Esophagus muscularis mucosa (tissue), 4 donors: ENCODE measurements at regions not wholly inside any gene's neighbourhood (a gene's known extent, or its start where the extent isn't known, plus 50 kb on each side); places are given as distances from the start of the nearest gene placed in this dataset.

Source experiments
- DNase-seq: peaks from one replicate; pipeline ENCODE4 v3.0.0-alpha.2; 2017; ENCODE audit errors: extremely low spot score
- H3K27ac ChIP-seq, 4 donors: fragments of 200-600 bp; sonication (generic); replicated peaks in 1 of 4; 1 replicate in 3 of 4; 2 replicates in 1 of 4; pipeline ENCODE4 v1.5.1; 2016 to 2019; ENCODE audit warnings: mild to moderate bottlenecking in 1 of 4
- H3K27me3 ChIP-seq, 4 donors: fragments of 200-600 bp; sonication (generic); one replicate each; pipeline versions ENCODE4 v1.5.1 to v1.6.0; 2016 to 2019
- H3K36me3 ChIP-seq, 4 donors: fragments of 200-600 bp; sonication (generic); one replicate each; pipeline ENCODE4 v1.5.1; 2016 to 2019
- H3K4me1 ChIP-seq, 4 donors: fragments of 200-600 bp; sonication (generic); one replicate each; pipeline ENCODE4 v1.5.1; 2016 to 2019
- H3K4me3 ChIP-seq, 4 donors: fragments of 200-600 bp; sonication (generic); 1 replicate in 2 of 4; 2 replicates in 2 of 4; pipeline ENCODE4 v1.5.1; 2016 to 2019; ENCODE audit warnings: mild to moderate bottlenecking in 4 of 4, moderate library complexity in 1 of 4
- H3K9me3 ChIP-seq, 4 donors: fragments of 200-600 bp; sonication (generic); 1 replicate in 3 of 4; 2 replicates in 1 of 4; pipeline ENCODE4 v1.5.1; 2016 to 2019
- EP300 ChIP-seq: sonication (generic); formaldehyde crosslinking; IDR thresholded peaks from one replicate; pipeline ENCODE4 v1.6.1; 2017; ENCODE audit warnings: antibody characterized with exemption
- POLR2A ChIP-seq: fragments of 450-650 bp; IDR thresholded peaks from one replicate; pipeline ENCODE4 v1.6.1; 2017; ENCODE audit warnings: antibody characterized with exemption, moderate library complexity, mild to moderate bottlenecking, low read depth
- POLR2AphosphoS5 ChIP-seq, 2 donors: sonication (generic); formaldehyde crosslinking; IDR thresholded peaks; one replicate each; pipeline ENCODE4 v1.6.1; 2017; ENCODE audit warnings: antibody characterized with exemption in 2 of 2
- WGBS: methylation state at CpG from one replicate; pipeline ENCODE4 v1.1.5; 2018; 5-methylcytosine and 5-hydroxymethylcytosine counted together
- intact Hi-C: fragments of 100-400 bp; cut with DNase I; formaldehyde crosslinking; loops from one replicate; pipeline ENCODE4 v1.15.1; 2023
- TF ChIP-seq, protein P1 (sequence below), 3 experiments: fragments of 200-600 bp in 2 of 3; fragments of 450-650 bp in 1 of 3; sonication (generic) in 2 of 3; IDR thresholded peaks; one replicate each; pipeline ENCODE4 v1.5.1; 2017 to 2019; ENCODE audit warnings: antibody characterized with exemption in 3 of 3, mild to moderate bottlenecking in 2 of 3, moderate library complexity in 1 of 3

DNA sequence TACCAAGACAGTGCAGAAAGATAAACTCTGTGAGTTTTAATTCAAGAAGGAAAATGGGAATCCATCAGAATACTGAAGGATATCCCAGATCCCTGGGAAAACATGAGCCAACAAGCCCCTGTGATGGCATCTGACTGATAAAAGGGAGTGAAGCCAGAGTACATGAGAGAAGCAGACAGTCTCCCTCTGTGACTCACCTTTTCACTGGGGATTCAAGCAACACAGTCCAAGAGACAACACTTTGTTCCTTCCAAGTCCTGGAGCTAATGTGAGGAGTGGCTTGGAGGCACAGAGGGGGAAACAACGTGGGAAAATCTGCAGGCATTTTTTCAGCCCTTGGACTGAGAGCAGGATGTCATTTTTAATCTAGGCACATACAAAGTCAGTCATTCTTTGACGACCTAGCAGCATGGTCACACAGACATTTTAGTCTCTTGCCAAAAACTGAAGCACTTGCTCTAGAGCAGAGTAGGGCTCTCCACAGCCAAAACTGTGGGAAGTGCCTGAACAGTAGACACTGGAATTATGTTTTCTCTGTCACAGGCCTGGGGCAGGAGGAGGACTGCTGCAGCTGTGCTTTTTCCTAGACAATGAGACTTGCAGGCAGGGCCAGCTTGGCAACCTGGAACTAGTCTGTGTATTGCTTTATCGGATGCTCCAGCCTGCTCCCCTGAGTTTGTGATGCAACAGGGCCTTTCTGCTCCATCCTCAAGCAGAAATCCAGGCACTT lies 465.0 kb upstream of the GJE1 start:
- Histone ChIP-seq H3K36me3 (no peaks in the 10 kb centered on the region), H3K27me3 (no peaks in the 10 kb centered on the region), H3K9me3 (no peaks in the 10 kb centered on the region), H3K4me1 (no peaks in the 10 kb centered on the region), H3K27ac (no peak overlapping the region), H3K4me3 (no peak overlapping the region)
- TF ChIP-seq POLR2AphosphoS5 (IDR thresholded peaks at IDR 0.05) (no peak), POLR2A (no peak), EP300 (no peak)
- TF ChIP-seq, protein P1, sequence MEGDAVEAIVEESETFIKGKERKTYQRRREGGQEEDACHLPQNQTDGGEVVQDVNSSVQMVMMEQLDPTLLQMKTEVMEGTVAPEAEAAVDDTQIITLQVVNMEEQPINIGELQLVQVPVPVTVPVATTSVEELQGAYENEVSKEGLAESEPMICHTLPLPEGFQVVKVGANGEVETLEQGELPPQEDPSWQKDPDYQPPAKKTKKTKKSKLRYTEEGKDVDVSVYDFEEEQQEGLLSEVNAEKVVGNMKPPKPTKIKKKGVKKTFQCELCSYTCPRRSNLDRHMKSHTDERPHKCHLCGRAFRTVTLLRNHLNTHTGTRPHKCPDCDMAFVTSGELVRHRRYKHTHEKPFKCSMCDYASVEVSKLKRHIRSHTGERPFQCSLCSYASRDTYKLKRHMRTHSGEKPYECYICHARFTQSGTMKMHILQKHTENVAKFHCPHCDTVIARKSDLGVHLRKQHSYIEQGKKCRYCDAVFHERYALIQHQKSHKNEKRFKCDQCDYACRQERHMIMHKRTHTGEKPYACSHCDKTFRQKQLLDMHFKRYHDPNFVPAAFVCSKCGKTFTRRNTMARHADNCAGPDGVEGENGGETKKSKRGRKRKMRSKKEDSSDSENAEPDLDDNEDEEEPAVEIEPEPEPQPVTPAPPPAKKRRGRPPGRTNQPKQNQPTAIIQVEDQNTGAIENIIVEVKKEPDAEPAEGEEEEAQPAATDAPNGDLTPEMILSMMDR (IDR thresholded peaks at IDR 0.05), result no peak
- intact Hi-C loops, result no loop called here
- no peak for DNase-seq
- 53% methylated on average over 3 of the region's 3 CpGs for WGBS

DNA sequence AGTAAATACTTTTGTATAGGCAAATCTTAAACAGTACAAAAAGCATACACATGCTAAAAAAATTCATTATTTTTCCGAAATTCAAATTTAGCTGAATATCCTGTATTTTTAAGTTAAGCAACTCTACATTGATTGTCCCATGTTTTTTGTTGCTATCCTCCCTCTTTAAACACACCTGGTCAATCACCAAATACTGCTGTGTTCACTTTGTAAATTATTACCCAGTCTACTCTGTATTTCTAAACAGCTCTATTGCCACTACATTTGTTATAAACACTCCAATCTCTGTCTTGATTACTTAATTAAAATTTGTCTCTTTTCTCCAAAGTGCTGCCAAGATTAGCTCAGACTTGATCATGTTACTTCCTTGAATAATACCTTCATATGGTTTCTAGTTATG lies 466.5 kb upstream of the GJE1 start:
- WGBS, result 49% methylated on average over 1 of the region's 1 CpG
- Histone ChIP-seq H3K27me3 (no peaks in the 10 kb centered on the region), H3K27ac (no peak overlapping the region), H3K4me3 (no peak overlapping the region), H3K4me1 (no peaks in the 10 kb centered on the region), H3K9me3 (no peaks in the 10 kb centered on the region), H3K36me3 (no peaks in the 10 kb centered on the region)
- TF ChIP-seq, protein P1 (IDR thresholded peaks at IDR 0.05), result no peak
- no peak for TF ChIP-seq POLR2AphosphoS5 (IDR thresholded peaks at IDR 0.05)
- intact Hi-C loops, result no loop called here
- no peak for DNase-seq

DNA sequence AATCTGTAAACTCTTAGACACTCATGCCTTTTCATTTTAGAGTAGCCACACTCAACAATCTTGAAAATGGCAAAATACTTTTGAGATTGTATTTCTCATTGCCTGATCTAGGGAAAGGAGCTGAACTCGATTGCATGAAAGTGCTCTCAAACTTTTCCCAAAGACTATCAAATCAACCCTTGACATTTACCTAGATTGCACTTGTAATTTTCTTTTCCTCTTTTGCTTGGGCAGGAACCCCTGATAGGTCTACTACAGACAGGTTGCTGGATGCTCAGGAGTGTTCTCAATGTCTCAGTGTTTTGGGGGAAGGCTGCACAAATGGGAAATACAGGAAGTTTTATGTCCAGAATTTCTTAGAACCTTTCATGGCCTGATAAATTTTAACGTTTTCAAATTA lies 468.0 kb upstream of the GJE1 start:
- intact Hi-C loops, result no loop called here
- TF ChIP-seq EP300 (no peak), POLR2A (no peak), POLR2AphosphoS5 (IDR thresholded peaks at IDR 0.05) (no peak)
- TF ChIP-seq, protein P1 (IDR thresholded peaks at IDR 0.05), result no peak
- 72% methylated on average over 2 of the region's 2 CpGs for WGBS
- H3K27ac ChIP-seq, result no peak overlapping the region
- H3K27me3 ChIP-seq, result no peaks in the 10 kb centered on the region
- H3K4me1 ChIP-seq, result no peaks in the 10 kb centered on the region
- H3K9me3 ChIP-seq, result no peaks in the 10 kb centered on the region
- DNase-seq, result no peak
- H3K4me3 ChIP-seq, result no peak overlapping the region
- H3K36me3 ChIP-seq, result no peaks in the 10 kb centered on the region

- DNase-seq, result no peak
- intact Hi-C loops, result no loop called here
- Histone ChIP-seq H3K4me3 (no peak overlapping the region), H3K27me3 (no peaks in the 10 kb centered on the region), H3K27ac (no peak overlapping the region), H3K9me3 (peaks cover 0 to 4% (median 2%) of the 10 kb centered on the region in 4 donors), H3K36me3 (no peaks in the 10 kb centered on the region), H3K4me1 (no peaks in the 10 kb centered on the region)
- WGBS, result 83% methylated on average over 3 of the region's 3 CpGs
- no peak for TF ChIP-seq POLR2AphosphoS5 (IDR thresholded peaks at IDR 0.05)
- TF ChIP-seq POLR2A, result no peak
- TF ChIP-seq, protein P1 (IDR thresholded peaks at IDR 0.05), result no peak
- no peak for TF ChIP-seq EP300
Observed at GRCh38 chr6:141659582-141659981, 473.1 kb upstream of the GJE1 start.

GRCh38 chr6:141658696-141659095 lies 474.0 kb upstream of the GJE1 start:
- intact Hi-C loops, result no loop called here
- Histone ChIP-seq H3K9me3 (peaks cover 0 to 4% (median 2%) of the 10 kb centered on the region in 4 donors), H3K4me1 (no peaks in the 10 kb centered on the region), H3K27ac (no peak overlapping the region), H3K27me3 (no peaks in the 10 kb centered on the region), H3K4me3 (no peak overlapping the region), H3K36me3 (no peaks in the 10 kb centered on the region)
- no peak for DNase-seq
- WGBS, result 70% methylated on average over 2 of the region's 2 CpGs
- TF ChIP-seq, protein P1 (IDR thresholded peaks at IDR 0.05), result no peak
- TF ChIP-seq POLR2A (no peak), EP300 (no peak), POLR2AphosphoS5 (IDR thresholded peaks at IDR 0.05) (no peak)
